ENCODE measurements at regions not wholly inside any gene's neighbourhood (a gene's known extent, or its start where the extent isn't known, plus 50 kb on each side); places are given as distances from the start of the nearest gene placed in this dataset.

DNA sequence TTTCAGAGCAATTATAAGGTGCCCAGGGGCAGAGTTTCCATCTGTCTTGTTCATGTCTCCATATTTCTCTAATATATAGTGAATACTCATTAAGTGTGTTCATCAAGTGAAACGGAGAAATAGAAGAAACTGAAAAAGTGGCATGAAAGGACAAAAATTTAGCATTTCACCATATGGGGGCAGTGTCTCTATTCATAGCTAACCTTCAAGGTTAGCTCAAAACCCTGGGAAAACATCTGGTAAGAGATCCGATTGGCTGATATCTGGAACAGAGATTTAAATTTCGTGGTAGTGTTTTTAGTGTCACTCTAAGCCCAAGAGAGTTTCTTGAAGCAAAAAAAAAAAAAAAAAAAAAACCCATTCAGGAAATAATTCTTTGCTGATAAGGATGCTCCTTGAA is 367.5 kb downstream of the DAD1 start:
- H3K4me3 ChIP-seq: no peak overlapping the region
- no peak overlapping the region for H2AFZ ChIP-seq
- no TSS peak for BruUV-seq (replicated peaks)
- H3K36me3 ChIP-seq (ENCODE audit: low read depth): no peaks in the 10 kb centered on the region
- peaks cover 10% of the 10 kb centered on the region; the same call in 1 of the 2 replicates for H3F3A ChIP-seq (ENCODE audit: insufficient read depth, low read depth)
- CTCF ChIA-PET: interaction anchor here (0.6 to 1.3 kb wide), 10 partner anchors 21 to 148 kb away, joined by 3 to 18 read pairs (median 4); no protein-coding TSS in a partner anchor
- no peak for DNase-seq
- H3K4me1 ChIP-seq (replicated peaks; ENCODE audit: insufficient read depth): peaks cover 18% of the 10 kb centered on the region
- TF ChIP-seq EZH2 (IDR thresholded peaks at IDR 0.05; ENCODE audit: low read depth): no peak
- TF ChIP-seq, protein P1, sequence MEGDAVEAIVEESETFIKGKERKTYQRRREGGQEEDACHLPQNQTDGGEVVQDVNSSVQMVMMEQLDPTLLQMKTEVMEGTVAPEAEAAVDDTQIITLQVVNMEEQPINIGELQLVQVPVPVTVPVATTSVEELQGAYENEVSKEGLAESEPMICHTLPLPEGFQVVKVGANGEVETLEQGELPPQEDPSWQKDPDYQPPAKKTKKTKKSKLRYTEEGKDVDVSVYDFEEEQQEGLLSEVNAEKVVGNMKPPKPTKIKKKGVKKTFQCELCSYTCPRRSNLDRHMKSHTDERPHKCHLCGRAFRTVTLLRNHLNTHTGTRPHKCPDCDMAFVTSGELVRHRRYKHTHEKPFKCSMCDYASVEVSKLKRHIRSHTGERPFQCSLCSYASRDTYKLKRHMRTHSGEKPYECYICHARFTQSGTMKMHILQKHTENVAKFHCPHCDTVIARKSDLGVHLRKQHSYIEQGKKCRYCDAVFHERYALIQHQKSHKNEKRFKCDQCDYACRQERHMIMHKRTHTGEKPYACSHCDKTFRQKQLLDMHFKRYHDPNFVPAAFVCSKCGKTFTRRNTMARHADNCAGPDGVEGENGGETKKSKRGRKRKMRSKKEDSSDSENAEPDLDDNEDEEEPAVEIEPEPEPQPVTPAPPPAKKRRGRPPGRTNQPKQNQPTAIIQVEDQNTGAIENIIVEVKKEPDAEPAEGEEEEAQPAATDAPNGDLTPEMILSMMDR (conservative IDR thresholded peaks at IDR 0.05): peak; percentile 48; the same call in 1 of the 2 replicates
- H3K4me2 ChIP-seq: no peak overlapping the region
- no peaks in the 10 kb centered on the region for H3K9me2 ChIP-seq (ENCODE audit: insufficient read depth)
- H3K27me3 ChIP-seq (ENCODE audit: insufficient read depth, low read depth): no peaks in the 10 kb centered on the region
- no peak overlapping the region for H3K27ac ChIP-seq
- no peaks in the 10 kb centered on the region for H4K20me1 ChIP-seq (ENCODE audit: insufficient read depth)
- POLR2A ChIA-PET (ENCODE audit: unreplicated experiment): no interaction called here
- no peaks in the 10 kb centered on the region for H3K9me3 ChIP-seq (ENCODE audit: insufficient read depth, low read depth)
- intact Hi-C loops (cut with micrococcal nuclease; ENCODE audit: unreplicated experiment): no loop called here
- H3K79me2 ChIP-seq (ENCODE audit: low read depth): no peaks in the 10 kb centered on the region

DNA sequence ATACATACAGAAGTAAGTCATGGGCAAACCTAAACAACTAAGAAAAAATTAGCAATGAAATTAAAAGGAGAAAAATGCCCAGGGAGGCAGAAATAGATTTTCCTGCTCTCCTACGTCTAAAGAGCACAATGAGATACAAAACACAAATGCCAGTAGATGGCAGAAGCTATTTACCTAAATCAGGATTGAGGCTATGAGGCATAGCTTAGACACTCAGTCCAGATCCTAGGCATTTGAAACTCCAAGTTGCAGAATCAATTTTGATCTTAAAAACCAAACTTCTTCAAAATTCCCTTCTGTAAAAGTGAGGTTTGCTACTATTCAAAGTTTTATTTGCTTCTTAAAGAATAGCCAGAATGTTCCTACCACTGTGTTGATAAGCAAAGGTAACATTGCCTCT is 368.6 kb downstream of the DAD1 start:
- Histone ChIP-seq H4K20me1 (ENCODE audit: insufficient read depth) (no peaks in the 10 kb centered on the region), H2AFZ (no peak overlapping the region), H3K9me2 (ENCODE audit: insufficient read depth) (no peaks in the 10 kb centered on the region), H3K4me3 (no peak overlapping the region), H3K4me1 (replicated peaks; ENCODE audit: insufficient read depth) (peaks cover 7% of the 10 kb centered on the region), H3K4me2 (no peak overlapping the region), H3F3A (ENCODE audit: insufficient read depth, low read depth) (peaks cover 4% of the 10 kb centered on the region; the same call in 1 of the 2 replicates), H3K79me2 (ENCODE audit: low read depth) (no peaks in the 10 kb centered on the region), H3K9me3 (ENCODE audit: insufficient read depth, low read depth) (peaks cover 3% of the 10 kb centered on the region; the same call in 1 of the 2 replicates), H3K36me3 (ENCODE audit: low read depth) (no peaks in the 10 kb centered on the region), H3K27ac (no peak overlapping the region), H3K27me3 (ENCODE audit: insufficient read depth, low read depth) (no peaks in the 10 kb centered on the region)
- intact Hi-C loops (cut with micrococcal nuclease; ENCODE audit: unreplicated experiment): no loop called here
- ChIA-PET CTCF (interaction anchor here (0.6 to 1.0 kb wide), 2 partner anchors 19 to 98 kb away, joined by 3 to 5 read pairs; no protein-coding TSS in a partner anchor), POLR2A (ENCODE audit: unreplicated experiment) (interaction anchor here (0.7 kb wide), 1 partner anchor 138 kb away, joined by 3 read pairs; no protein-coding TSS in a partner anchor)
- TF ChIP-seq, protein P1 (conservative IDR thresholded peaks at IDR 0.05): no peak; the same call in 1 of the 2 replicates
- no peak for TF ChIP-seq EZH2 (IDR thresholded peaks at IDR 0.05; ENCODE audit: low read depth)
- no TSS peak for BruUV-seq (replicated peaks)
- DNase-seq: no peak

DNA sequence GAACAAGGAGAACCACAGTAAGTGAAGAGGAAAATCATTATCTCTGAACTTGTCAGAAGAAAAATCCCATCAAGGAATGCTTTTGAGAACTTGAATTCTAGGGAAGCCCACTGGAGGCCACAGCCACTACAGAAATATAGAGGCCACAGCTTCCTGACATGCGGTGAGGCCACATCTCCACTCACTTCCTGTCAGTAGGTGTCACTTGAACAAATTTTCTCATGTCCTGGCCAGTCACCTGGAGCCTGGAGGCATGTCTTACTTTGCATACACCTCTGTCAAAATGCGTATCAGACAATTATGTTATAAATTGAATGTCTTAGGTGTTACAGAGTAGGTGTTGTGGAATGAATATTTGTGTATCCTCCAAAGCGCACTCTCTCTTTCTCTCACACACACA is 370.3 kb downstream of the DAD1 start:
- Histone ChIP-seq H3K36me3 (ENCODE audit: low read depth) (no peaks in the 10 kb centered on the region), H3K9me2 (ENCODE audit: insufficient read depth) (no peaks in the 10 kb centered on the region), H3K4me1 (replicated peaks; ENCODE audit: insufficient read depth) (no peaks in the 10 kb centered on the region), H4K20me1 (ENCODE audit: insufficient read depth) (no peaks in the 10 kb centered on the region), H3K27me3 (ENCODE audit: insufficient read depth, low read depth) (no peaks in the 10 kb centered on the region), H3K27ac (no peak overlapping the region), H3K9me3 (ENCODE audit: insufficient read depth, low read depth) (peaks cover 3% of the 10 kb centered on the region; the same call in 1 of the 2 replicates), H3K4me3 (no peak overlapping the region), H3K4me2 (no peak overlapping the region), H3K79me2 (ENCODE audit: low read depth) (no peaks in the 10 kb centered on the region), H3F3A (ENCODE audit: insufficient read depth, low read depth) (no peaks in the 10 kb centered on the region), H2AFZ (no peak overlapping the region)
- no TSS peak for BruUV-seq (replicated peaks)
- POLR2A ChIA-PET (ENCODE audit: unreplicated experiment): no interaction called here
- CTCF ChIA-PET: interaction anchor here (0.7 to 0.9 kb wide), 2 partner anchors 17 to 263 kb away, joined by 3 read pairs; no protein-coding TSS in a partner anchor
- intact Hi-C loops (cut with micrococcal nuclease; ENCODE audit: unreplicated experiment): no loop called here
- TF ChIP-seq, protein P1 (conservative IDR thresholded peaks at IDR 0.05): no peak
- no peak for TF ChIP-seq EZH2 (IDR thresholded peaks at IDR 0.05; ENCODE audit: low read depth)
- no peak for DNase-seq

Data from PC-9 (cell line).